ENCODE measurements at regions not wholly inside any gene's neighbourhood (a gene's known extent, or its start where the extent isn't known, plus 50 kb on each side); places are given as distances from the start of the nearest gene placed in this dataset.

DNA sequence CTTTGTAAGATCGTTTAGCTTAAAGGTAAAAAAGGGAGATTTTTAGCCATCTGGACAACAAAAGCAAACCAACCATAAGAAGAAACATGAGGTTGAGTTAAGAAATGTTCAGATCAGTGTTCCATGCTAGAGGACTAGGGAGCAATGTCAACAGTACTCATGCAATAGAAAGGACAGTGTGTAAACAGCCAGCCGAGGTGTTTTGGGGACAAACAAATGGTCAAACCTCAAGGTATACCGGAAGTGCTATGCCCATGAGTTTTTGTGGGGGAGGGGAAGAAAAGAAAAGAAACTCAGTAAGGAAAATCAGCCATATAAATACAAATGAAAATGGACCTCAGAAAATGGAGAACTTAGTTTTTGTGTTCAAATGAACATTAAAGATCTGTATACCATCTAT lies 289.5 kb upstream of the GRM7 start:
- DNase-seq (no peak), ATAC-seq (no peak)
- TF ChIP-seq, protein P1, sequence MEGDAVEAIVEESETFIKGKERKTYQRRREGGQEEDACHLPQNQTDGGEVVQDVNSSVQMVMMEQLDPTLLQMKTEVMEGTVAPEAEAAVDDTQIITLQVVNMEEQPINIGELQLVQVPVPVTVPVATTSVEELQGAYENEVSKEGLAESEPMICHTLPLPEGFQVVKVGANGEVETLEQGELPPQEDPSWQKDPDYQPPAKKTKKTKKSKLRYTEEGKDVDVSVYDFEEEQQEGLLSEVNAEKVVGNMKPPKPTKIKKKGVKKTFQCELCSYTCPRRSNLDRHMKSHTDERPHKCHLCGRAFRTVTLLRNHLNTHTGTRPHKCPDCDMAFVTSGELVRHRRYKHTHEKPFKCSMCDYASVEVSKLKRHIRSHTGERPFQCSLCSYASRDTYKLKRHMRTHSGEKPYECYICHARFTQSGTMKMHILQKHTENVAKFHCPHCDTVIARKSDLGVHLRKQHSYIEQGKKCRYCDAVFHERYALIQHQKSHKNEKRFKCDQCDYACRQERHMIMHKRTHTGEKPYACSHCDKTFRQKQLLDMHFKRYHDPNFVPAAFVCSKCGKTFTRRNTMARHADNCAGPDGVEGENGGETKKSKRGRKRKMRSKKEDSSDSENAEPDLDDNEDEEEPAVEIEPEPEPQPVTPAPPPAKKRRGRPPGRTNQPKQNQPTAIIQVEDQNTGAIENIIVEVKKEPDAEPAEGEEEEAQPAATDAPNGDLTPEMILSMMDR (IDR thresholded peaks at IDR 0.05), result no peak
- TF ChIP-seq POLR2A (IDR thresholded peaks at IDR 0.05), result no peak
- peaks cover 0 to 2% (median 0%) of the 10 kb centered on the region in 12 donors for H3K9me3 ChIP-seq
- intact Hi-C loops (cut with DNase I), result no loop called here
- H3K4me1 ChIP-seq, result no peaks in the 10 kb centered on the region
- no peaks in the 10 kb centered on the region for H3K27me3 ChIP-seq
- no peak overlapping the region for H3K4me3 ChIP-seq
- no peak overlapping the region for H3K27ac ChIP-seq
- WGBS, 4 donors, result 77 to 86% (median 83%) methylated on average over 3 of the region's 3 CpGs
- no peaks in the 10 kb centered on the region for H3K36me3 ChIP-seq

DNA sequence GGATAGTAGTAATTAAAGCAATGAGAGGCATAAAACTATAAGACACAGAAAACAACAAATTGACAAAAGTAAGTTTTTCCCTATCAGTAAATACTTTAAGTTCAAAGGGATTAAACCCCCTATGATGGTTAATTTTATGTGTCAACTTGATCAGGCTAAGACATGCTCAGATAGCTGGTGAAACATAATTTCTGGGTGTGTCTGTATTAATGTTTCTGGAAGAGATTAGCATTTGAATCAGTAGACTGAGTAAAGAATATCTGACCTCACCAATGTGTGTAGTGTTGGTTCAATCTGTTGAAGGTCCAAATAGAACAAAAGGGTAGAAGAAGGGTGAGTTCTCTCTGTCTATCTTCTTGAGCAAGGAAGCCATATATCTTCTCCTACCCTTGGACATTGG lies 283.3 kb upstream of the GRM7 start:
- ATAC-seq (no peak), DNase-seq (no peak)
- TF ChIP-seq, protein P1 (IDR thresholded peaks at IDR 0.05), result peak in 1 of 12 donors; percentile 2
- no peak for TF ChIP-seq POLR2A (IDR thresholded peaks at IDR 0.05)
- Histone ChIP-seq H3K4me1 (no peaks in the 10 kb centered on the region), H3K27me3 (no peaks in the 10 kb centered on the region), H3K36me3 (no peaks in the 10 kb centered on the region), H3K4me3 (no peak overlapping the region), H3K9me3 (peaks cover 0 to 13% (median 0%) of the 10 kb centered on the region in 12 donors), H3K27ac (no peak overlapping the region)
- intact Hi-C loops (cut with DNase I), result no loop called here

DNA sequence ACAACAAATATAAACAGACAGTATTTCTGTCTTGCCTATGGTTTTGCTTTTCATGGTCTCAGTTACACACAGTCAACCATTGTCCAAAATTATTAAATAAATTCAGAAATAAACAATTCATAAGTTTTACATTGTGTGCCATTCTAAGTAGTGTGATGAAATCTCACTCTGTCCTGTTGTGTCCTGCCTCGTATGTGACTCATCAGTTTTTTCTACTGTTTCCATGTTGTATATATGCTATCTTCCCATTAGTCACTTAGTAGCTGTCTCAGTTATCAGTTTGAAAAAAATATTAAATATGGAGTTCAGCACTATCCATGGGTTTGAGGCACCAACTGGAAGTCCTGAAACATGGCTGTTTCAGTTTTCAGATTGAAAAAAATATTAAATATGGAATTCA lies 282.4 kb upstream of the GRM7 start:
- no peak for DNase-seq
- WGBS, 4 donors, result 53 to 66% (median 59%) methylated on average over 1 of the region's 1 CpG
- H3K4me1 ChIP-seq, result no peaks in the 10 kb centered on the region
- ATAC-seq, result no peak
- intact Hi-C loops (cut with DNase I), result no loop called here
- H3K9me3 ChIP-seq, result peaks cover 0 to 13% (median 0%) of the 10 kb centered on the region in 12 donors
- no peak overlapping the region for H3K4me3 ChIP-seq
- TF ChIP-seq POLR2A (IDR thresholded peaks at IDR 0.05), result no peak
- TF ChIP-seq, protein P1 (IDR thresholded peaks at IDR 0.05), result no peak
- H3K27ac ChIP-seq, result no peak overlapping the region
- H3K27me3 ChIP-seq, result no peaks in the 10 kb centered on the region
- no peaks in the 10 kb centered on the region for H3K36me3 ChIP-seq

DNA sequence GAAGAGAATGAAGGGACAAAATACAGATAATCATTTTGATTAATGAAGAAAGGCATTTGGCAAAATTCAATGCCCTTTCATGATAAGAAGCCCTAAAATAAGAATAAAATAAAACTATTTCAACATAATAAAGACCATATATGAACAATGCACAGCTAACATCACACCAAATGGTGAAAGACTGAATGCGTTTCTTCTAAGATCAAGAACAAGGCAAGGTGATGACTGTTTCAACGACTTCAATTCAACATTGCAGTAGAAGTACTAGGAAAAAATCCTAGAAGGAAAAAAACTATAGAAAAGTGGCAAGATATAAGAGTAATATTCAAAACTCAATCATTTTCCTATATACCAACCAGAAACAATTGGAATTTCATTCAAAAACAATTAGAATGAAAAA lies 280.1 kb upstream of the GRM7 start:
- H3K4me1 ChIP-seq, result no peaks in the 10 kb centered on the region
- TF ChIP-seq, protein P1 (IDR thresholded peaks at IDR 0.05), result no peak
- no peak for TF ChIP-seq POLR2A (IDR thresholded peaks at IDR 0.05)
- no peak overlapping the region for H3K4me3 ChIP-seq
- WGBS, 4 donors, result 50 to 58% (median 55%) methylated on average over 2 of the region's 2 CpGs
- peaks cover 0 to 13% (median 0%) of the 10 kb centered on the region in 12 donors for H3K9me3 ChIP-seq
- H3K27ac ChIP-seq, result no peak overlapping the region
- intact Hi-C loops (cut with DNase I), result no loop called here
- H3K27me3 ChIP-seq, result no peaks in the 10 kb centered on the region
- no peak for ATAC-seq
- H3K36me3 ChIP-seq, result no peaks in the 10 kb centered on the region
- DNase-seq, result no peak
